ENCODE measurements at regions not wholly inside any gene's neighbourhood (a gene's known extent, or its start where the extent isn't known, plus 50 kb on each side); places are given as distances from the start of the nearest gene placed in this dataset.

DNA sequence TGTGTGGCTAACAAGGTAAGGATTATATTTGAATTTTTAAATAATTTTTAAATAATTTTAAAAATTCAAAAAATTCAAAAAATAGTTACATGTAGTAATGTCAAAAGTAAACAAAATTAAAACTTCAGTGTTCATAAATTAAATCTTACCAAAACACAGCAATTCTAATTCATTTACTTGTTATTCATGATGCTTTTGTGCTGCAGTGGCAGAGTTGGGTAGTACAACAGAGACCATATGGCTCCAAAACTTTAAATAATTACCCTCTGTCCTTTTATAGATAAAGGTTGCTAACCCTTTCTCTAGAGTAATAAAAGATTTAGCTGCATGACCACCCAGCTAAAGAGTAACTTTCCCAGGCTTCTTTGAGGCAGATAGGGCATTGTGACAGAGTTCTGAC, 1355.6 kb downstream of the FSTL5 start:
- no peak for DNase-seq

DNA sequence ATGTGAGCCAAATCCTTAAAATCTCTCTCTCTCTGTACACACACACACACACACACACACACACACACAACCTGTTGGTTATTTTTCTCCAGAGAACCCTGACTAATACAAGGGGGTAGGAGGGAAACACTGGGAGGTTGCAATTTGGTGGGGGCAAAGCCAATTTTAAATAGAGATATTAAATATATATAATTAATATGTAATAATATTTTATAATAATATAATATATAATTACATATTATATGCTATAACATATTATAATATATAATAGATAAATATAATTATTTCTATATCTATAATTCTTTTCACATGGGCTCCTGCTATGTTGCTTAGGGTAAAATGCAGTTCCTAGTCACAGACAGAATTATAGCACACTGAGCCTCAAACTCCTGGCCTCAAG, 1354.2 kb downstream of the FSTL5 start:
- no peak for DNase-seq

DNA sequence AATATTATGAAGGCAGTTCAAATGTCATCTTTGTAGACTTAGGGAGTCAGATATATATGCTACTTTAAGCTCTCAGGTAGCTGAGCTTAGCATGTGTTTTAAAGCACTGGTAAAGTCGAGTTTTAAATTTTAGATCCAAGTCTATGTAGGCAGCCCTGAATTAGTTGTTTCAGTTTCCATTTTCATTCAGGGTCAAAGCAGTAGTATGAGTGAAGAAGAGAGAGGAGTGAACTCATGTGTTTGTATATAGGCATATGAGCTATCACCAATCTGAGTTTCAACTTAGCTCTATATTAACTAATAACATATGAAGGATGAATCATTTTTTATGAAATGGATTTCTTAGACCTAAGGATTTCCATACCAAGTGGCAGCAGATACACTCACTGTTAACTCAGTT, 1353.4 kb downstream of the FSTL5 start:
- no peak for DNase-seq

DNA sequence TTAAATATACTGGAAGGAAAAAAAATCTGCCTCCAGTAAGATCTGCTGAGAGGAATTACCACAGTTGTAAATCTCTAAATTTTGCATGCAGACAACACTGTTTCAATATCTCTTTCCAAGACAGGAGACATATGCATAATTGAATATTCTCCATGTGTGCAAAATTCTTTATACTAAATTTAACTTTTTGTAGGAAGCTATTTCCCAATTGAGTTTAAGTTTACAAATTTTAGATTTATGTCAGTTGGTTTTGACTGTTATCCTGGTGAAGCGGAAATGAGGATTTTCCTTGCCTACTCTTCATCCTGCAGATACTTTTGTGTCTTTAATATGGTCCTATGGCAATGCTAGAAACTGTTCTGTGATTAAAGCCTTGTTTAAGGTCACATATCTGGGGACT, 1352.9 kb downstream of the FSTL5 start:
- DNase-seq = no peak

DNA sequence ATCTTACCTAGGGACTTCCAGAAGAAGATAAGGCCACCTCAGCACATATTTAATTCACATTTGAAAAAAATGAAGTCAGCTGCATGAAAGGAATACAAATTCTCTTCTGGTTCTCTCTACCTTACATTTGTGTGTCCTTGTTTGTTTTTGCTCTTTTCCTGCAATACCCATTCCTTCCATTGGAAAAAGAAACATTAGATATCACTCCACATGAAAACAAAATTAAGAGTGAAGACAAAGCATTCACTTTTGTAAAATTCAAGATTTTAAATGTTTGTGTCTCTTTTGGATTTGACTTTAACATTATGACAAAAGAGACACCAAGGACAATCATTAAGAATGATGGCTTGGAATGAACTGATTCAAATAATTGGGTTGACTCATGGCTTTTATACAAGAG, 1351.8 kb downstream of the FSTL5 start:
- no peak for DNase-seq

DNA sequence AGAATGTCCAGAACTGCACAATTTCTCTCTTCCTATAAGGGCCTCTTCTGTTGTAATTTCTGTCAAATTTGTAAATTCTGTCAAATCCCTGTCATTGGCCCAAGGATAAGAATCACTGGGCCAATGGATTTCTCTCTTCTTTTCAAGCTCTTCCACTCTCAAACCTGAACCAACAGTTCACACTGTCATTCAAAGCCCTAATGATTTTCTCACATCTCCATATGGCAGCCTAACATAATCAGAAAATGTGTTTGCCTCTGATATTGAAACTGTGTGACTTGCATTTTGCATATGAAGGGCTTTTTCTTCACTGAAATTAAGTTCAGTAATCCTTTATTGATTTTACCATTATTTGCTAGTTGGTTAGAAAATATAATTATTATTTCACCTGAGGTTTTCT, 1349.1 kb downstream of the FSTL5 start:
- no peak for DNase-seq

DNA sequence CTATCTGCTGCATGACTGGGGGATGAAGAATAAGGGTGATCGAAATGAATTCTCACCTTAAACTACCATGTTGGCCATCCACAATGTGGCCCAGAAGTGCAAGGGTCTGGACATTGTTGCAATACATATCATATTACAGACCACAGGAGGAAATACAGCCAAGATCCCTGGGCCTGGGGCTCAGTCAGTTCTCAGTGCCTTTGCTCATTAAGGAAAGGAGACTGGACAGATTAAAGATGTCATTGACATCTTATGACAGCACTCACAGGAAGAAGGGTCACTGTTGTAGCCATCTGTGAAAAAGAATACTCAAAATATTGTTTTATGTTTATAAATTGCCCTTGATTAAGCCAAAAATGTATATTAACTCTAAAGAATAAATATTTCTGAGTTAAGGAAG, 1345.2 kb downstream of the FSTL5 start:
- no peak for DNase-seq

DNA sequence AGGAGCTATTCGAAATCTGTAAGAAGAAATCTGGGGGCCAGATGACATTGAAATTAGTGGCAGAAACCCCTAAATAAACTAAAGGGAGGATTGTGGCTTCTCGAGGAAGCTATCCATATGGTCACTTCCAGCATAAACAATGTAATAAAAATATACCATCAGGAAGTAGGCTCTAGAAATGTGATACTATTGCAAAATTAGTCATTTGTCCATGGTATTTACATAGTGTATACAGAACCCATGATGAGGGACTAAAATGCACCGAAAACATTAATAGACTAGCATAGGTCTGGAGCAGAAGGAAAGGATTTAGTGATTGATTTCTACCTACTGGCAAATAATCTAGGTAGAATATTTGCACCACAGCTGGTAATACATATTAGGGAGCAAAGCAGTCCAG, 1344.0 kb downstream of the FSTL5 start:
- DNase-seq = no peak

DNA sequence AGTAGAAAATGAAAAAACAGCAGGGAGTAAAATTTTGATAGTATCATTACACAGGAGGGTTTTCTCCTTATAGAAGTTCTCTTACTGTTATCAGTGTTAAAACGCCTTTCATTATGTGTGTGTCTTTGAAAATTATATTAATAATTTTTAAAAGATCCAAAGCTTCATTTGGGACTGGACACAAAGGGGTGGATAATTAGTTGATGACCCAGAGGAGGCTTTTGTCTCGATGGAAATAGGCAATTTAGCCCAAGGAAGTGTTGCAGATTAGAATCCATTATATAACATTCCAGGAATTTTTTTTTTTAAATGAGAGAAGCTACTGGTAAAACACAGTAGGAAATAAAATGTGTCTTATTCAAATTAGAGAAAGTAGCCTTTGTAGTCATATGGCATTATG, 1339.3 kb downstream of the FSTL5 start:
- no peak for DNase-seq

DNA sequence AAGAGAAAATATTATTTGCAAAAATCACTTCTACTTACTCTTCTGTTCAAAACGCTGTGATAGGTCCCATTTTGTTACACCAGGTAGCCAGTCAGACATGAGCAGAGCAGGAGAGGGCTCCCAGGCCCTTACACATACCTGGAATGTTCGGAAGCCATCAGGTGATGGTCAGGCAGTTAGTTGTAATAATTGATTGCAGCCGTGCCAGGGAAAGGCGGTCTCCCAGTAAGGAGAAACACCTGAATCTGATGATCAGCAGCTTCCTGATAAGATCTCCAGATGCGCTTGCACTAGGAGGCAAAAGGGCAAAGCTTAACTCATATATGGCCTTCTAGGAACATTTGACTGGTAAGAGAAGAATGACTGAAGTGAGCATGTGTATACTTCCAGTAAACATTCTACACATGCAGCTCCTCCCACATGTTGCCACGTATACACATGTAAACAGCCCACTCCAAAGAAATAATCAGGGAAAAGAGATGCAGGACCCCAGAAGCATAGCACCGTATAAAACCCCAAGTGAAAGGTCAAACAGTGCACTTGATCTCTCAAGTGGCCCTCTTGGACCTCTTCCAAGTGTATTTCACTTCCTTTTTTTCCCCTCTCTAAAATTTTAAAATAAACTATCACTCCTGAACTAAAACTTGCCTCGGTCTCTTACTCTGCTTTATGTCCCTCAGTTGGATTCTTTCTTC, 1338.0 kb downstream of the FSTL5 start:
- DNase-seq = no peak

DNA sequence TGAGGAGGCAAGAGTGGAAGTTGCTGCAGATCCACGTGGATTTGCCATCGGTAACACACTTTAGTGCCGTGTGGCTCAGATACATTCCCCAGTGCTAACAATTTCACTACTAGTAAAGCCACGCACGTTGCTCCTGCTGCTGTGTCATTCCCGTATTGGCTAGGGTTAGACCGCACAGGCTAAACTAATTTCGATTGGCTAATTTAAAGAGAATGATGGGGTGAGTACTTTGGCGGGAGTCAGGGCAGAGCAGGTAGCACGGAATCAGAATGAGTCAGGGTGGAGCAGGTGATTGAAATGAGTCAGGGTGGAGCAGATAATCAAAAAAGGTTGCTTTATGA, 1337.5 kb downstream of the FSTL5 start:
- no peak for DNase-seq

DNA sequence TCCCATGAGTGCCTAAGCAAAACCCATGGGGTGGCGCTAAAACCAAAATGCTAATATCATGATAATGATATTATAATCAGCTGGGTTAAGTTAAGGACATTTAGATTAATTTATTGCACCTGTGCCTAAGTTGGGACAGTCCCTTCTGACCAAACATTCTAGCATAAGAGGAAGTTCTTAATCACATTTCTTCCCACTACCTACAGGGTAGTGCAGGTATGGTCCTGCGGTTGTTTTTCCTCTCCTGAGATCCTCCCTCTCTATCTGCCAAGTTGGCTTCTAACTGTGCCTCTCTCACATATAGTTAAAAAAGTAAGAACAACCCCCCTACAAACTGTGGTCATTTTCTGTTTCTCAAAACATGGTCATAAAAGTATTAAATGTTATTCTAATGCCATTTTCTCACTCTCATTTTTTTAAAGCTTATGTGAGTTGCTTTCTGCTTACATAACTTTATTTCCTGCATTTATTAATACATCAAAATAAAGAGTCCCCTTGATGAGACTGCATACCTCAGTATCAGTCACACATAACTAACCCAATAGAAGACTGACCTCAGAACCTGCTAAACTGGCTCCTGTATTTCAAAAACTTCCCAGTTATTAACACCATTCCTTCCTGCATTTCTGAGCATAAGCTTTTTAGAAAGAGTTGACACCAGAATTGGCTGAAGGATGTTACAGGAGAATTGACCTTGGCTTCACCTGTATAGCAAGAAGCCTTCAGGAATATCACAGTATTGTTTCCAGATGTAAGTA, 1332.5 kb downstream of the FSTL5 start:
- no peak for DNase-seq

DNA sequence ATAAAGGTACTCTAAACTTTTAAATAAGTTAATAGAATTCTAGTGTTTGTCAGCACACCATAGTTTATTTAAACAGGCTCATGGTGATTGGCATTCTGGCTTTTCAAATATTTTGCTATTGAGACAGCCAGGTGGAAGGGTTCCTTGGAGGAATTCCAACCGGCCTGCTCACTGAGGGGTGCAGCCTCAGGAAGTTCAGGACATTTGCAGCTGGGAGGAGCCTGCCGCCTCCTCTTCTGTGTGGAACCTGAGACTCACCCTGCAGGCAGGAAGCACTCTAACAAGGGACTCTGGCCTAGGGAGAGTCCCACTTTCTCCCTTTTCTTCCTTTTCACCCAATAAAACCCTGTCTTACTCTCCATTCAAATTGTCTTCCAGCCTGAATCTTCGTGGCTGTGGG, 1328.0 kb downstream of the FSTL5 start:
- DNase-seq = no peak

DNA sequence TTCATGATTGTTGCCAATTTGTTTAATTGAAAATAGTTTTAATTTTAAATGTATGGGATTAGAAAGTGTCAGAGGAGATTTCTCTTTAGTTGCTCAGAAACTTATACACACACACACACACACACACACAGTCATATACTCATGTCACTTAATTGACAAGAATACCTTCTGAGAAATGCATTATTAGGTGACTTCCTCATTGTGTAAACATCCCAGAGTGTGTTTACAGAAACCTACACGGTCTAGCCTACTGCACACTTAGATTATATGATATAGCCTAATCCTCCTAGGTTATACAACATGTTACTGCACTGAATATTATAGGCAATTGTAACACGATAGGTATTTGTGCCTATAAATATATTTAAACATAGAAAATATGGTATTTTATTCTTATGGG, 1327.4 kb downstream of the FSTL5 start:
- DNase-seq = no peak

DNA sequence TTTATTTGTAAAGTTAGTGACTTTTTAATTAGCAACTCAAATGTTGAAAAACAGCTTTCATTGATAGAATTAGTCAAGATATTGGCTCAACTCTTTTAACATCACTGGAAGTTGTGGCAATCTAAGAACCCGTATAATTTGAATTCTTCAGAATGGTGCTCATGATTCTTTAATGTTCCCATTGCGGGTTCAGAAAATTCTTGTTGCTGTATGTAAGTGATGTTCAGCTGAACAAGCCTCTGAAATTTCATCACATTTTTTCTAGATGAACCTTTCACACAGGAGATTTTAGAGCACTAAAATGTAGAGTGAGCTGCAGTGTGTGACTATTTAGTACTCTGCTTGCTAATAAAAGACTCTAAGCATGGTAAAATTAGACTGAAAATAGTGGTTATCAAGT, 1317.7 kb downstream of the FSTL5 start:
- no peak for DNase-seq

DNA sequence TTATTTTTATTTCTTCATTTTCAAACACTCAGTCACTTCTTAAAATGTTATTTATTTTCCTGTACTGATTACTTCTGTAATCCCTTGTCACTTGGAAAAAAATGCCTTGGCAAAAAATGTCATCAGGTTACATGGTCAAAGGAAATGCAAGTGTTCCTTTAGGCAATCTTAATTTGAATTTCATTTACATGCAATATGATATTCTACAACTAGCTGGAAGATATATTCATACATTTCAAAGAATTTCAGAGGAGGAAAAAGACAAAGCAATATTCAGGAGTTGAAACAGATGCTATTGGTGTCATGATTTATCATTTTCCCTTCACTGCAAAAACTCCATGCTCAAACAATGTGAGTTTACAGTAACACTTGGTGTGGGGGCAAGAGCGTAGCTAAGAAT, 1316.6 kb downstream of the FSTL5 start:
- DNase-seq = no peak

DNA sequence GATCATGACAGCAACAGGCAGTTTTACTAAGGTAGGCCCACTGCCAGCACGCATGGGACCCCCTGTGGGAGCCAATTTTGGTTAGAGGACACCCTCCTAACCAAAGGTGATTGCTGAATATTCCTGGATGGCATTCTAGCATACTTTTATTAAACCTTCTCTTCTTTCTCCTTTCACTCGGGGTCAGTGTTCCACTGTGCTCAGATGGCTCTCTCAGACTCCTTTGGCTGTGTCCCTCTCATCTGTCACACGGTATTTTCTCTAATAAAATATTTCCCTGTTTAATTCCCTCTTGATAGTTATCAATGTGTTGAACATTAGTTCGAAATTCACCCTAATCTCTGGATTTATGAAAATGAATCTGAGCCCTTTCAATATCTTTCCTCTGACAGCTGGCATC, 1315.3 kb downstream of the FSTL5 start:
- no peak for DNase-seq

DNA sequence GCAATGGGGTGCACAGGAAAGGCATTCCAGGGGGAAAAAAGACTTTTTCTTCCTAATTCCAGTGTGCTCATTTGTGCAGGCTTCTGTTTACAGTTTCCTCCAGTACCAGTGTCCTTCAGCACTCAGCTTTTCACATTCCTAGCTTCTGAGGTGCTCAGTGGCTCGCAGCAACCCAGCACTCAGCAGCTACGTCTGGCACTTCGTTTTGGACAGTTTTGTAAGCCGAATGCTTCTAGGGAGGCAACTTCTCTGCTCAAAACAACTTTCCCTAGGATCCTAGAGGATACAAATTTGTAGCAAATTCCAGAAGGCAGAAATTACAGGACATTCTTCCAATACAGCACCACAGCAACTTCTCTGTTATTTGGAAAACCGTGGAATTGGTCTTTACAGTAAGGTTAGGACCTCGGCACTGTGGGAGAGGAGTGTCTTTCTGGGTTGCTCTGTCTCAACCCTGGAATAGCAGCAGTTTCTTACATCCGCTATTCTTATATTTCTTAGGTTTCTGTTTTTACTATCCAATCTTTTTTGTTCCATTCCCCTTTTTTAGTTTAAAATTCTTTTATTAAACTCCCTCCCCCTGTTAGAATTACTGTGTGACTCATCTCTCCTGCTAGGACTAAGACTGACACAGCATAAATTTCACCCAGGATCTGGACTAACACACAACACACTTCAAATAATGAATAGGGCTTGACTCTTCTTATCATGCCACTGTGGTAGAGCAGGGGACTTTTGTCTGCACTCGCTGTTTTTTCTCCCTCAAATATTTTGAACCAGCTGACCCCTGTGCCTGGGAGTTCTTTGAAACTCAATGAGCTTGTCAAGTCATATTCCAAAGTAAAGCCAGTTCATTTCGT, 1314.7 kb downstream of the FSTL5 start:
- DNase-seq = no peak

DNA sequence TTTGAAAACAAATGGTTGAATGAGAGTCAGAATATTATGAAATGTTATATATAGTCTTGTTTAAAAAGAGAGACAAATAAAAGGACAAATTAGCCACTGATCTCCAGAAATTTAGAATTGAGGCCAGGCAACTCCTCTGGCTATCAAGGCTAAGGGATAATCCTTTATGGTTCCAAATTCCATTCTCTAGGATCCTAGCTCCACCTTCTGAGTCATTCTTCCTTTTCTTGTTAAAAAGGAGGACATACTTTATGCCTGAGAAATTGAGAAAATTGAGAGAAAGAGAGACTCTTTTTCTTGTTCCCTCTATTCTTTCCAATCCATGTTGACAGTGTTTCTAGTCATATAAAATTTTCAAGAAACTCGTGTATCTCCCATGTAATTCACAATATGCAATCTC, 1299.5 kb downstream of the FSTL5 start:
- DNase-seq = no peak

DNA sequence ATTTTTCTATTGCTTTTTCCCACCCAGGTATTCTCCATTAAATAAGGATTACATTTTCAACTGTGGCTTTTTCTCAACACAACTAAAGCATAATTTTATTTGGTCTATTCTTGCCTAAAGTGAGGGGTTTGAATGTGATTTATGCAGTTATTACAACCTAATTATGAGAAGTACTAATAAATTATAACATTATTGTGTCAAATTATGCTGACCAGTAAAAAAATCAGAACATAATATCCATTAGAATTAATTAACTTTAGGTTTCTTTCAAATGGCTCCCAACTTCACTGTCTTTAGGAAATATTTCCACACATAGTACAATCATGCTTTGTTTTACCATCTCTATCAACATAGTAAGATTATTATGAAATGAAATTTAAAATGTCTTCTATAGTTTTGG, 1293.9 kb downstream of the FSTL5 start:
- DNase-seq = no peak

DNA sequence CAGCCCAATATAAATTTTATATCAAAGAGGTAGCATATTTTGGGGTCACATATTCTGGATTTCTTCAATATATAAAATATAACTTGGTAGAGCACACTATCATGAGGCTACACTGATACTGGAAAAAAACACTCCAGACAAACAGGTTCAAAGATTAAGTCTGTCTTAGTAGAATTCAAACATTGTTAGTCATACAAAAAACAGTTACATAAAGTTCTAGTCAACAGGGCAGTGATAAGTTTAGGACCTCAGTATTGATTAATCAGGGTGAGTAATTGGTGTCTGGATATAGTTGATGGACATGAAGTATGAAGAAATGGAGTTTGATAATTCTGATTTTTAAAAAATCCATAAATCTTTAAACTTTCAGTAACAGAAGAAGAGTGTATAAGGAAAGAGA, 1291.3 kb downstream of the FSTL5 start:
- no peak for DNase-seq

DNA sequence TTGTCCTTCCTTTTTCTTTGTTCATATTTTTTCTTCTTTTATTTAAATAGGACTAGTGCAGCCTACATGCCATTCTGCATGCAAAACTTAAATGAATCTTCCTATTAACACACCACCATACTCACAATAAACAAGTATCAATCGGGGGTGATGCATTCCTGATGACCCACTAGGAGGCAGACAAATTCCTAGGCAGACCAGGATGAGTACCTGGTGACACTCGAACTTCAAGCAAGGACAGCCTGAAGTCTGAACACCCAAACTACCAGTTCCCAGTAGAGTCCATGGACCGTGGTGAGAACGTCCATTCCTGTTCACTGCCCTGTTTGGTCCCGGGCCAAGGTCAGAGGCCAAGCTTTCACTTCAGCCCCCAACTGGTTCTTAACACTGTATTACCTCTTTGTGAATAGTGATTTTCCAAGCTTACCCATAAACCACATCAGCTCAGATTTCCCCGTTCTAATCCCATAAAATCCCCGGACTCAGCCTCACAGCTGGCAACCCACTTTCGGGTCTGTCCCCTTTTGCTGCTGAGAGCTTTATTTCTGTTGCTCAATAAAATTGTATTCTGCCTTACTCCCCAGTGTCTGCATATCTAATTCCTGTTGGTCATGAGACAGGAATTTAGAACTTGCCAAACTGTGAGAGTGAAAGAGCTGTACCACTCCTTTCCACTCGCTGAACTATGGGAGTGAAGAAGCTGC, 1286.6 kb downstream of the FSTL5 start:
- no peak for DNase-seq

DNA sequence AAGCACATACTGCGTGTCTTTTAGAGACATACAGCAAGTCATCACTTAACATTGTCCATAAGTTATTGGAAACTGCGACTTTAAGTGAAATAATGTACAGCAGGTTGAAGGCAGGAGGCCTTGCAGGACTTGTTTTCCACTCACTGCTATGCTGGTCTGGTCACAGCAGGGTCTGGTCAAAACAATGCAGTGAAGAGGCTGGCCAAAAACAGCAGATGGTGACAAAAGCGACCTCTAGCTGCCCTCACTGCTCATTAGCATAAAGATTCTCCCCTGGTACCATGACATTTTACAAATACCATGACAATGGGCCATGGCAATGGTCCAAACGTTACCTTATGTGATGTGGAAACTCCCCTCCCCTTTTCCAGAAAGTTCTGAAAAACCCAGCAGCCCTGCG, 1283.6 kb downstream of the FSTL5 start:
- DNase-seq = no peak

DNA sequence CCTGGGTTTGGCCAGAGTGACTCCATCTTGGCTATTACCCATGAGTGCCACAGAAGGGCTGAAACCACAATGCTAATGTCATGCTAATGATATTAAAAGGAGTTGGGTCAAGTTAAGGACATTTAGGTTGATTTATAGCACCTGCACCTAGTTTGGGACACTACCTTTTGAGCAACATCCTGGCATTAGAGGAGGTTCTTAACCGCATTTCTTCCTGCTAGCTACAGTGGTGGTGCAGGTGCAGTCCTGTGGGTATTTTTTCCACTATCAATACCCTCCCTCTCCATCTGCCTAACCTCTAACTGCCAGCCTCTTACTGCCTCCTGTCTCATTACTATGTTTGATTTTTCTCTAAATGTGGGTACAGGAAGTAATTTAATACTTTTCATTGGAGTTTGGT, 1276.1 kb downstream of the FSTL5 start:
- DNase-seq = no peak

All from NCI-H2171 treated with DMSO at 0.1 percent for 48 hours (cell line).